Body of pancreas (tissue), 4 donors: ENCODE measurements at regions not wholly inside any gene's neighbourhood (a gene's known extent, or its start where the extent isn't known, plus 50 kb on each side); places are given as distances from the start of the nearest gene placed in this dataset.

Source experiments
- CTCF ChIP-seq, 7 experiments: fragments of 450-650 bp in 4 of 7; fragments of 200-600 bp in 3 of 7; sonication (generic) in 3 of 7; IDR thresholded peaks; one replicate each; pipeline ENCODE4 v1.5.1; 2016 to 2019; ENCODE audit warnings: antibody characterized with exemption in 7 of 7
- POLR2A ChIP-seq, 3 donors: fragments of 450-650 bp; IDR thresholded peaks; one replicate each; pipeline ENCODE4 v1.6.1; 2016; ENCODE audit warnings: antibody characterized with exemption in 3 of 3, mild to moderate bottlenecking in 2 of 3

- no peak for TF ChIP-seq CTCF (IDR thresholded peaks at IDR 0.05)
- no peak for TF ChIP-seq POLR2A (IDR thresholded peaks at IDR 0.05)
Measured at GRCh38 chr2:226585130-226585561, 214.5 kb downstream of the IRS1 start.
